CD4-positive, alpha-beta T cell treated with Interleukin-4 for 4 hours (primary cell): ENCODE measurements at regions not wholly inside any gene's neighbourhood (a gene's known extent, or its start where the extent isn't known, plus 50 kb on each side); places are given as distances from the start of the nearest gene placed in this dataset.

ENCODE experiments used
- DNase-seq: peaks from one replicate; pipeline ENCODE4 v3.0.0-alpha.2; 2020

DNA sequence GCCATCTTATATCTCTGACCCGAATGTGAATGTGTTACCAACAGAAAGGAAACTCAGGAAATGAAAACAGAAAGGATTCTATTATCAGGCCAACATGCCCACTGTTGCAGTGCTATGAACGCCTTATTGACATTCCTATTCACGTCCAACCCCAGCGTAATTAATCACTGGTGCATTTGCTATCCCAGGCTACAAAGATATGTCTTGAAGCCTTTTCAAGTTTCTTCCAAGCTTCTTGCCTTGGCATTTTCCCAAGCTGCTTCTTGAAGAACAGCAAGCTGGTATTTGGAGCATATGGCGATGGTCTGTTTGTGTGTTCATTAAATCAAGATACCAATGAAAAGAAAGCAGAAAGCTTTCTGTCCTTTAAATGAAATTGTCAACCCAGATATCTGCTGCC lies 579.2 kb upstream of the ZNF462 start:
- no peak for DNase-seq

DNA sequence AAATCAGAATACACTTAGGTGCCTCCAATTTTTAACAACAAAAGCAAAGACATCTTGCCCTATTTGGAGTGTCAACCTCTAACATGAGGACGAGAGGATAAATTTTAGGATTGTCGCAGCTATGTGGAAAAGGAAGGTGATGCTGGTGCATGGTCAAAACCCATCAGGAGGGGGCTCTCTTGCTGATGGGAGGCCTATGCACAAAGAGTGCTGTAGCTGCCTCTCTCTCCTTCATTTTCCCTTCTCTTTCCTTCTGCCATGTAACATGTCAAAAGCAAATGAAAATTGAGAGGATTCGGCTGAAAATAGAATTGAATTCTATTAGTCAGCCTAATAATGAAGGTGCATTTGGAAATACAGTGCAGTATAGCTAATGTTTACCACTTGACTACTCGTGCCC lies 578.7 kb upstream of the ZNF462 start:
- no peak for DNase-seq

DNA sequence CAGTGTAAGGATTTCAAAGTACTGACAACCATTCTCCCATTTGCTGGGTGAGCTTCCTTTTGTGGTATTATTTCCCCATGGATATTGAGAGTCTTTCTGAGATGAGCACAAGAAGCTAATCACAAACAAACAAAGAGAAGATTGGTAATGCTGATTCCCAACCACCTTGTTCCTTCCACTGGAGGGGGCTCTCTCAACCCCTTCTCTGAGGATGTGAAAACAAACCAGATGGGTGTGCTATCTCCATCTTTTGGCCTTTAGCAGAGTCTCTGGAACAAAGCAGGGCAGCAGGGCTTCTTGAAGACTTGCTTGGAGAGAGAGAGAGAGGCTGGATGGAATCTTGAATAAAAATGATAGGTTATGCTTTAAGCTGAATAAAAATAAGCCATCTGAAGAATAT lies 576.7 kb upstream of the ZNF462 start:
- DNase-seq: no peak

DNA sequence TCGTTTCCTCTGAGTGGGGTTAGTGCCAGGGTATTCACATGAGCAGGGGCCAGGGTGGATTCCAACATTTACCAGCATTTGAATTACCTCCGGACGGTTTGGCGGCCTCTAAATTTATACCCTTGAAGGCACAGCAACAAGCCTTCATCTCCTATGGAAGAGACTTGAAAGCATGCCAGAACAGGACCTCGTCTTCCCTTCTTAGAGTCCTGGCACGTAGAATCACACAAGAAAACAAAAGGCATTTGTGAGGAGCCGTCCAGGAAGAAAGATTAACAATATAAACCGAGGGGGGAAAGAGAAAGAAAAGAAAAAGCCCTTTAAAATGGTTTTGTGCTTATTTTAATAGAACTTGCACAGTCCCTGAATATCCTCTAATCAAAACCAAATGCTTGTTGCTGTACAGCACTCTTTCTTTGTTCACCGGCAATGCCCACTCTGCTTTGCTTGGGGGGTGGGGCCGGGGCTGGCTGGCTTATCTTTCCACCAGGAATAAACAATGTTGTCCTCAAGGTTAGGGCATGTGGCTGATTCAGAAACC lies 575.8 kb upstream of the ZNF462 start:
- DNase-seq: no peak

DNA sequence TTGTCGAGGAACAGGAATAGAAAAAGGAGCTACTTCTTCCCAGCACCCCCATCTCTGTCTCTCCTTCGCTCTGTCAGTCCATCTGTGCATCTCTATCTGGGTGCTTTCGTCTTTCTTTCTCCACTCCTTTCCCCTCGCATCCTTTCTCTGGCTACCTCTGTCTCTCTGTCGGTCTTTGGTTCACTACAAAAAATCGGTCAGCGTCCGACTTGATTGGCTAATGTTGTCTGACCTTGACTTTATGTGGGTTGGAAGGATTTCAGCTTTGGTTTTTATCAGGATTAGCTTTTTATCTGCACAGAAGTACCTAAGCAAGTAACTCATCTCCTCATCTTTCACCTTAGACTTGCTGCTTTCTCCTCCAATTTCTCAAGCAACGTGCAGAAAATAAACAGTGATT lies 575.2 kb upstream of the ZNF462 start:
- DNase-seq: no peak

DNA sequence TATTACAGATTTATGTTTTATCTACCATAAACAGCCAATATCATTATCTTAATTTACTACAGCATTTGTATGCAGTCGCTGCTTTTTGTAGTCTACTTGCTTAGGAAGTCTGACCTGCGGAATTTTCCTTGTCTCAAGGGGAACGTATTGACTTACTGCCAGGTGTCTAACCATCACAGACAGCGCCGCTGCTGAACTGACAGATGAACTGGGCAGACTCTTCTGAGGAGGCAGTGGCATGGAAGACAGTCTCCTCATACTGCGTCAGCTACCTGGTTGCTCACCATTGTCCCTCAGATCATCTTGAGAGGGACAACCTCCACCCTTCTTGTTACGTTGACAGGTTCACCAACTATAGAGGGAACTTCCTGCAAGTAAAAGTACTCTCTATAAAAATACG lies 574.3 kb upstream of the ZNF462 start:
- no peak for DNase-seq

DNA sequence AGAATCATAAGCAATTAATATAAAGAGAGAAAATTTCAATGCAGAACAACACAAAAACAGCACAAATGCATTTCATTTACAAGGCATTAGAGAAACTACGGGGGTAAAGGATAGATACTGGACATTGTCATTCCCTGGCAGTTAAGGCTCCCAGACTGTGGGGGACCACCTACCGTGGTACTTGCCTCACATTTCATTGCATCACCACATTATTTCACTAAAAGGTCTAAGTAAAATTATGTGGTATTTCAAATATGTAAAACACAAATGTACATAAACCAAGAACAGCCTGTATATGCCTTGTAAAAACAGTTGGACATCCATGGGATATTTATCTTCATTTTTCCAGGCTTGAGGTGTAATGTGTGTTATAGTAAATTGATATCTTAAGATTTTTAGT lies 571.2 kb upstream of the ZNF462 start:
- DNase-seq: no peak

DNA sequence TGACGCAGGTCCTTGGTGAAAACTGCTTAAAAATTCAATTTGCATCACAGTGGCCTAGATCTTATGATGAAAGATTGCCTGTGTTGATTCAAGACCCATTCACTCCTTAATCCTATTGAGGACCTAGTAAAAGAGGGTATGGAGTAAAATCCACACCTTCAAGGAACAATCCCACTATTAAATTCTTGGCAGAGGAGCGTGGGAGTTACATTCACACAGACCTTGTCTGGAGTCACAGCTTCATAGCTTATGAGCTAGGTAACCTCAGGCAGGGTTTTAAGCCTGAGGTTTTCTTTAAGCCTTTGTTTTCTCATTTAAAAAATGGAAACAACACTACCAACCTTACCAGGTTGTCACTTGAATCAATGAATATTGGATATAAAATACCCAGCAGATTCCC lies 566.5 kb upstream of the ZNF462 start:
- DNase-seq: no peak

DNA sequence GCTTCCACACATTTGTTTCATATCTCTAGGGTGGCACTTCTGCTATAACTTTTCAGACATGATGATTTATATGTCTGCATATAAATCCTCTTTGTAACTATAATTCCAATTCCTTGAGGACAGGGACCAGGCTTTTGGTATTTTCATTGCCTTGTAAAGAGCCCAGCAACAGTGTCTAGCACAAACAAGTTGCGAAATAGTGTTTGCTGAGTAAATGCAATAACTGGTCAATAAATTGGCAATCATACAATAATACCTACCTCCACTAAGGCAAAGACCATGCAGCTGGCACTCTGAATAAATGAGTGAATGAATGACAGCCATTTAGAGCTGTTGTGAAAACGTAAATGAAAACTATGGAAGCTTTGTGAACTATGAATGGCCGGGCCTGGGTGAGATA lies 564.0 kb upstream of the ZNF462 start:
- DNase-seq: no peak

DNA sequence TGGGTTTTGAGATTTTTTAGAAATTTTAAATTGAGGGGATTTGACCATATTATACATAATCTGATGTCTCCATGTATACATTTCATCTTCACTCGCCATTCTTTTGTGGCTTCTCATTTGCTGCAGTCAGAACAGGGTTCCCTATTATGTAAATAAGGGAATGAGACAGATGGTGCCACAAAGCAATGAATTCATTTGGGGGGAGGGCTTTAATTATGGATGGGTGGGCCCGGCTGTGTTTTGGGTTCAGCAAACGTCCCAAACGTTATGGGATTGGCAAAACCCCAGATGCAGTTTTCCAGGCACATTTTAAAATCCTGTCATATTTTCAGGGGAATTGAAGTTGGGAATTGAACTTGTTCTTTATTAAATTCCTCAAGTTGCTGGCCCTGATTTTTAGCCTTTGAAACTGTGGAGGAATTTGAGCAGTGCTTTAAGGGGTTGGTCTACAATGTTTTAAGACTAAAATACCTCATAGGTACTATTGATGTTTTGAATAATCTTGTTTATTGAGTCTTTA lies 558.5 kb upstream of the ZNF462 start:
- no peak for DNase-seq

DNA sequence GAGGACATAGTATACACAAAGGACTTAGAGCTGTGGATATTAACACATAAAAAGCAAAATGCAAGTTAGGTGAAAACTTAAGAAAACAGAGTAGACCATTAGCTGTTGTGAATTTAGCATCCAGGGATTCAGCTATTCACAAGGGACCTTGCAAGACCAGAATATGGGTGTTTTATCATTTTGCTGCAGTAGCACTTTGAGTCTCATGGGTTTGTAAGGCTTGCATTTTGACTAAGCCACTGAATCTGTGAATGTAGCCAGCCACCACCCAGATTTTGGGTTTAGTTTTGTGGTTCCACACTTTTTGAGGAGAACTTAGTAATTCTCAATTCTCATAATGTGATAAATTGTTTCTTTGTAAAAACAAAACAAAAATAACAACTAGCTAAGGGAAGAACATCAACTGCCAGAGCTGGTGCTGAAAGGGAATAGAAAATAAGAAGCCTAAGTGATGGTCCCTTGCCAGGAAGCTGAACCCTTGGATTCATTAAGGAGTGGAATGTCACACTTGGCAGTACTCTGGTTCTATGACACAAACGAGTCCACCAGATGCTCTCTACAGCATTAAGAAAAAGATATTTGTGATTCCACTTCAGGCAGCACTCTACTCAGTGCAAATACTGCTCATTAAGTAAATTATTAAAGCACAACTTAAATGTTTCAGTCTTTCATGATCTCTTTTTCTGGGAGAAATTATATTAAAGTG lies 557.4 kb upstream of the ZNF462 start:
- DNase-seq: no peak

DNA sequence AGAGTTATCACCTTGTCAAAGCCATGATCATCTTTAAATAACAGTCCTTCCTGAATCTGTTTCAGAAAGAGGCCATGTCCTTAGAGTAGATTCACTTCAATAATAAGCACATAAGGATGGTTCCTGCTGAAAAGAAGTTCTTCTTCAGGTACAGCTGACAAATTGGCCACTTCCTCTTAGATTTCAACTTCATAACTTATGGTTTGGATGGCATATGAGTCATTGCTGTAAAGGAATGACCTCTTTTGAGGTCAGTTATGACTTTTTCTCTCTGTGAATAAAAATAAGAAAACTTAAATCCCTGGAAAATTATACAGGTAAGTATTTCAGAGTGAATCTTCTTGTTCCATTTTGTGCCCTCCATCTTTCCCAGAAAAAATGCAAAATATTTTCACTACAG lies 555.3 kb upstream of the ZNF462 start:
- DNase-seq: no peak

DNA sequence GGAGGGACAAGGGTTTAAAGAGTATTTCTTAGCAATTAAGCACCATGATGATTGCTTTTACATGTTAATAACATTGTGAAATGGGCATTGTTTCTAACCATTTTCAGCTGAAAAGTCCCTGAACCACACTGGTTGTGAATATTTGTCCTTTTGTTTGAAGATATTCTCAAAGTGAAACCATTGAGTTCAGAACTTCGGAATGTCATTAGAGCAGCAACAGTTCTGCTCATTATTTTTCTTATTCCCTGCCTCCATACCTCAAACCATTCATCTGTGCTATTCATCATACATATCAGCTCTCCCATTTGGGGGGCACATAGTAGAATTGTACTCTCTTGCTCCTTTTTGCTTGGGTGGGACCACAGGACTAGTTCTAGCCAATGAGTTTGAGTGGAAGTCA lies 553.0 kb upstream of the ZNF462 start:
- DNase-seq: no peak

DNA sequence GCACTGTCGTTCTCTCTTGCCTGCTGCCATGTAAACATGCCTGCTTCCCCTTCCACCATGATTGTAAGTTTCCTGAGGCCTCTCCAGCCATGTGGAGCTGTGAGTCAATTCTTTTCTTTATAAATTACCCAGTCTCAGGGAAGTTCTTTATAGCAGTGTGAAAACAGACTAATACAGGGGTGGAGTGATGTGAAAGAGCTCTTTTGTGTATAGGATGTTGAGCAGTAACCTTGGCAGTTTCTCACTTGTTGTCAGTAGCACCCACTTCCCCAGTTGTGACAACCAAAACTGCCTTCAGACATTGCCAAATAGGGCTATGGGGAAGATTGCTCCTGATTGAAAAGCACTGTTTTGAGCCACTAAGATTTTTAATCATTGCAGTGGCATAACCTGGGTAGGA lies 552.2 kb upstream of the ZNF462 start:
- no peak for DNase-seq

DNA sequence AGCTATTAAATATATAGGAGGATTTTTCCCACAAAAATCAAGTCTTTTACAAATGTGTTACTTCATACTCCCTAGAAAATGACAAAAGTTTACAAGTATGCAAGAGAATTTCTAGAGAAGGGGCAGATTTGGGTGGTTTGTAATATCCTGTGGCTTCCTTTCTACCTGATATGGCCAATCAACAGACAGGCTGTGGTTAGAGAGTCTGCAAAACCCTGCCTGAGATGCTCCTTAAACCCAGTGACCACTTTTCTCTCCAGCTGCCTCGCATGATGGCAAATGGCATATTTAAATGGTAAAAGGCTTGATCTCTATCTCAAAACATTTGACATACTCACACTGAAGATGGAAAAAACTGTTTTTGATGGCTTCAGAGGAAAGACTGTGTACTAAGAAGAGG lies 550.1 kb upstream of the ZNF462 start:
- no peak for DNase-seq

DNA sequence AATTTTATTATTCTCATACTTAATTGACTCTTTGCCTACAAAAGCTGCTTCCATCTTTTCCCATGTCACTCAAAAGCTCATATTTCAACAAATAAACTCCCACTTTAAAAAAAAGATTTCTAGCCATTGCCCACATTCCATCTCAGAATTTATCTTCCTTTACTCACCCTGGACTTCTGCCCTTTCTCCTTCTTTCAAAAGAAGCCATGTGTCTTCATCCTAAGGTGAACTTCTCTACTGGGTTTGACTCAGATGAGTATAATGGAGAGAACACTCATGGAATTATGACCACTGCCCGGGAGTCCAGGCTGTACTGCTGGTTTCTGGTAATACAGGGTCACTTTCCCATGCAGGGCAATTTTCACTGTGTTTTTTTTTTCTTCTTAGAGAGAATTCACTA lies 548.5 kb upstream of the ZNF462 start:
- no peak for DNase-seq

DNA sequence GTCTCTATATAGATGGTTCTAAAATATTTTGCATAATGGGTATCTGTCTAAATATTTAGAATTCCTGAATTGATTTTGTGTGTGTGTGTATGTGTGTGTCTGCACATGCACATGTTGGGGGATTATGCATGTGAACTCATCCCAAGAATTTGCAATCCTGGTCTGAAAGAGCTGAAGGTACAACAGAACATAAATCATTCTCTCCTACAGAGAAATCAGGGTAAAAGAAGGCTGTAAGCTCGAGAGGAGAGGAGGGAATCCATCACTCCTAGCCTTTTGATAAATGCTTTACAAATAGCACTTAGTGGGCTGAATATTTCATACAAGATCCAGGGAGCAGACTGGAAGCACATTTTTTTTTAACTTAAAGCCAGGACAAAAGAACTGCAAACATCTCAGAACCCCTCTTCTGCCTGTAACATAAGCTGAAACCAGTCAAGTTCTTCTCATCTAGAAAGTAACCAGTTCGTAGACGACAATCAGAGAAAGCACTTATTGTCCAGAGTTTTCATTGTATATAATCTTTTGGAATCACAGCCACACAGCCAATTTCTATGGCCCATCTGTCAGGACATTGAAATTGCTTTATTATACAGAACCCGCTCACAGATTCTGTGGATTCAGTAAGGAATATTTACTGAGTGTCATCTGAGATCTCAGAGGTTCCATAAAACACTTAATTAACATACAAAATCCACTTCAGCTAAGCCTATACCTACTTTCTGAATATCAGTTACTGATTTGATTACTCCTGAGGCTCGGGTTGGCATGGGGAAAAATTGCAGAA lies 541.4 kb upstream of the ZNF462 start:
- DNase-seq: no peak

DNA sequence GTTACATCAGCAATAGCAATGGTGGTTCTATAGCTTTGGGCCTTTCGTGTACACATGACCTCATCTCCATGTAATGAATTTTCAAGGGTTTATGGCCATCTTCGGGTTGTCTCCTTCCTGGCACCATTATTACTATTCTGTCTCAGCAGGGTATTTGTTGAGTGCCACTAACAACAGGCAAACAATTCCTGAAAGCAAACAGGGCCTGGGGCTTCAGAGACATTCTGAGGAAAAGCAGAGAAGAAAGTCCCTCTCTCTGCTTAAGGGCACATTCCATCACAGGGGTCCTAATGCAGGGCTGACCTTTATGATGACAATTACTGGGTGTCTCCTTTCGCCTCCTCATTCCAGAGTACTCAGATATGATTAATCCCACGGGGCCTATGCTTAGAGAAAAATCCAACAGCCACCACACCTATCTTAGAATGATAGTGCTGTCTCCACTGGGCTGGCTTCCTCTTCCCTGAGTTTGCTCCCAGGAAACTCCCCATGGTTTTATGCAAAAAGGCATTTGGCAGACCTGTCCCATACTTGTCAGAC lies 540.2 kb upstream of the ZNF462 start:
- no peak for DNase-seq

DNA sequence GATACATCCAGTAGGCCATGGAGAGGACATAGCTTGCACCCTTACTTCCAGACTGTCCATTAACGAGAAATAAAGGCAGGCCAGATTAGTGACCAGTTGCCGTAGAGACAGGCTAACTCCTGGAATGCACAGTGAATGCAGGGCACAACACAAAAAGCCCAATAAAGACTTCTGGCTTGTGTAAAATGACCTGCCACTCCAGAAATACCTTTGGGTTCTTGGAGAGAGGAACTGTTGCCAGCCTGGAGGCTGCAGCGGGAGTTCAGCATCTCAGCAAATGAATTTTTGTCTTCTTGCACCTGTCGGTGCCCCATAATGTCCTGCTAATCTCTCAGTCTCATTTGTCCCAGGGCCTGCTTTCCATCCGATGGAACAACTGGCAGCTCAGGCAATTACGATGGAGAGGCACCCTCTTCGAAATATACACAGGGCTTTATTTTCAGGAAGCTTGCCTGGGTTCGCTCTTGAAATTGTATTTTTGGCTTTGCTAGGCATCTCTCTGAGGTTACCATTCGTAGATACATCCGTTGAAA lies 538.8 kb upstream of the ZNF462 start:
- DNase-seq: no peak

DNA sequence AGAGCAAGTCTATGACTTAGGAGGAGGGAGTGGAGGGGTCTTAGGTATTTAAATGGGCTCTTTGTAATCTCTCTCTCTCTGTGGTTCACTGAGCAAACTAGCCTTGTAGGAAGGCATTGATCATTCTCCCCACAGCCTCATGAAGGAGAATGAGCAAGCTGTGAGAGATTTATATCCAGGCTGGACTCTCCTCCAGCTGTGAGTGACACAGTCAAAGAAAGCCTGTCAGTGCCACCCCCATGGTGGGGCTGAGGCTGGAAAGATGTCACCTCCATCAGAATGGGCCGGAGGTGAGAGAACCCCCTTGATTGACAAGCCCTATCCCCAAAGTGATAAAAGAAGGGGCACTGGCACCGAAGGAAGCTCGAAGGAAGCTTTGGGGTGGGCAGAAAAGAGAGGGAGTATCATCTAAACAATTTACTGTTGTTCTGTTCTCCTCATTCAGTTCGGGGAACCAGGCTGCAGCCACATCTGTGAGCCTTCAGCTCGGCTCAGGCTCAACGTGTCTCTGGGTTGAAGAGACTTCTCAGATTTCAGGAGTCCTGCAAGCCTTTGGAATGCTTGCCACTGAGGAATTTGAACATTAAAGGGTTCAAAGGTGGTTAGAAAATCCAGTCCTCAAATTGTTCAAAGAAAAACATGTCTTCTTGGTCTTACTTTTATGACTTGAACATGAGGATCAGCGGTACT lies 538.2 kb upstream of the ZNF462 start:
- no peak for DNase-seq

DNA sequence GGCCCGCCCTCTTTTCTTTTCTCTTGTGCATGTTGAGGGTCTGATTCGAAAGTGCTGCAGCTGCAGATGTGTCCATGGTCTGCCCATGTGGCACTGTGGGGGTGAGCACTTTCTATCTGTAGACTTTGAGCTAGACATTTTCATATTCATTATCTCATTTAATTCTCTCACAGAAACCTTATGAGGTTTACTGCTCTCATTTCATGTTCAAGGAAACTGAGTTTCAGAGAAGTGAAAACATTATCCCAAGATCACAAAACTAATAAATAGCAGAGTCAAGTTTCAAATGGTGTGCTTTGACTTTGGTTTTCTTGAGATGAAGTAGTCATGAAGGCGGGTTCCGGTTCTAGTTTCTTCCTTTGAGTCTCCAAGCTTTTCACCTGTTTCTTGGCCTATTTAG lies 536.5 kb upstream of the ZNF462 start:
- DNase-seq: no peak

DNA sequence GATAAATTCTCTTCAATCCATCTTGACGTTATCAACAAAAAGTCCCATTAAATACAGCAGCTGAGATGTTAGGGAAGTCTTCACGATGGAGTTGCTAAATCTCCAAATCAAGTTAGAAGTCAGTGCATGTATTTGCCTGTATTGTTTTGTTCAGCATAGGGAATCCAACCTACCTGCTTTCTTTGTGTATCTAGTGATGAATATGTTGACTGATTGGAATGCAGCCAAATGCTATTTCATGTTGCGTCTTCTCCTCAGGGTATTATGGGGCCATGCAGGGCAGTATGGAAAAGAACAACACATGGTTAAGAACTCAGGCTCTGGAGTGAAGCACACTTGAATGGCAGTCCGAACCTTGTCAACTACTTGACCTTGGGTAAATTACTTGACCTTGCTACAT lies 529.5 kb upstream of the ZNF462 start:
- no peak for DNase-seq

DNA sequence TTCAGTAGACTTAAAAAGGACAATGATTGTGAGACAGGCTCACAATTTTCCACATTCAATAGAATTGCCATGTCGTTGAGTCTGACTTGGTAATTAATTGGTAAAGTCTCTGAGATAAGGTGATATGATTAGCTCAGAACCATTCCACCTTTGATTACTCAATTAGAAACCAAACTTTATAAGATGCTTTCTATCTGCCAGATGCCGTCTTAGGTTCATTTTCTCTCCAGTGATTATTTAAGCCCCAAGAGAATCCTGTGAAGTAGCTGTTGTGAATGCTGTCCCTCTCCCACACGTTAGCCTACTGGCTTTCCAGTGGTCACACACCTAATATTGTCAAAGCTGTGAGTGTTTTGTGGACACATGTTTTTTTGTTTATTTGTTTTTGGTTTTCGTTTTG lies 528.9 kb upstream of the ZNF462 start:
- DNase-seq: no peak
